ENCODE measurements at regions not wholly inside any gene's neighbourhood (a gene's known extent, or its start where the extent isn't known, plus 50 kb on each side); places are given as distances from the start of the nearest gene placed in this dataset.

DNA sequence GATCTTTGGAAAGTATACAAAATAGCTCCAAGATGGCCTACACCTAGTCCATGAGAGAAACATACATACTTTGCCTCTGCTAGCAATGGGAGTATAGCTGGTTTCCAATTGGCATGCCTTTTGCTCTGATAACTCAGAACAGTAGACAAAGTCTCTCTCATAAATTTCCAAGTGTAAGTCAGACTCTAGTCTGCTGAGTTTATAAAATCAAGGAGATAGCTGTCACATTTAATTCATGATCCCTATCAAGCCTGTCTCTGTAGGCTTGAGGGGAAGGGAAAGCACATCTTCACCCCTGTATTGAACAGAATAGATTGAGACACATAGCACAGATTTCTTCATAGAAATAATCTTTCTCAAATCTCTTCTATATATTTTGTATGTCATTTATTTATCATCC, 87.8 kb upstream of the HTR1B start:
- H2AFZ ChIP-seq (ENCODE audit: low read depth, low read length, poor library complexity, severe bottlenecking) = no peak overlapping the region
- no peaks in the 10 kb centered on the region for H3K27me3 ChIP-seq (ENCODE audit: insufficient read depth, low read length)
- POLR2A ChIA-PET = no interaction called here
- H3K9me3 ChIP-seq (ENCODE audit: control insufficient read depth in 1 of 2, insufficient read depth in 1 of 2, low read depth in 1 of 2, low read length in 2 of 2) = no peaks in the 10 kb centered on the region
- TF ChIP-seq EGR1 (IDR thresholded peaks at IDR 0.05; ENCODE audit: low read depth) = no peak
- no peak for TF ChIP-seq ZFX (IDR thresholded peaks at IDR 0.05)
- no peak for TF ChIP-seq TCF7L2 (IDR thresholded peaks at IDR 0.05; ENCODE audit: borderline replicate concordance, extremely low read depth, insufficient read depth, insufficient read length)
- TF ChIP-seq POLR2A (IDR thresholded peaks at IDR 0.05; ENCODE audit: borderline replicate concordance, extremely low read depth, insufficient read depth, insufficient read length) = no peak
- no peak for TF ChIP-seq YY1 (IDR thresholded peaks at IDR 0.05; ENCODE audit: extremely low read depth, insufficient replicate concordance, low read depth, low read length)
- no peak for TF ChIP-seq ELF1 (IDR thresholded peaks at IDR 0.05; ENCODE audit: borderline replicate concordance, low read depth)
- intact Hi-C loops (cut with micrococcal nuclease) = no loop called here
- no TSS peak for BruUV-seq (replicated peaks)
- H3K36me3 ChIP-seq (ENCODE audit: control insufficient read depth in 1 of 2, insufficient read depth in 2 of 2, low read length in 2 of 2) = no peaks in the 10 kb centered on the region
- no peak overlapping the region for H3K9ac ChIP-seq (ENCODE audit: low read length)
- H3K79me2 ChIP-seq (ENCODE audit: insufficient read depth, low read length) = no peaks in the 10 kb centered on the region
- ATAC-seq = no peak
- H3K4me3 ChIP-seq (replicated peaks in 1 of 2; ENCODE audit: low read depth in 1 of 2, low read length in 2 of 2) = no peak overlapping the region
- RAD21 ChIA-PET (ENCODE audit: low non-redundant PET in 1 of 2, low total read pairs in 2 of 2, uncharacterized antibody in 2 of 2, unreplicated experiment in 2 of 2) = no interaction called here
- DNase-seq (ENCODE audit: low read depth, low spot score) = no peak
- H3K4me1 ChIP-seq (ENCODE audit: control insufficient read depth in 1 of 2, insufficient read depth in 2 of 2, low read length in 2 of 2) = no peaks in the 10 kb centered on the region
- no peaks in the 10 kb centered on the region for H4K20me1 ChIP-seq (ENCODE audit: insufficient read depth)
- CTCF ChIA-PET = no interaction called here
- H3K9me2 ChIP-seq (ENCODE audit: insufficient read depth) = no peaks in the 10 kb centered on the region
- no peak overlapping the region for H3K4me2 ChIP-seq (ENCODE audit: low read length)
- H3K27ac ChIP-seq (ENCODE audit: low read depth, low read length) = no peak overlapping the region

DNA sequence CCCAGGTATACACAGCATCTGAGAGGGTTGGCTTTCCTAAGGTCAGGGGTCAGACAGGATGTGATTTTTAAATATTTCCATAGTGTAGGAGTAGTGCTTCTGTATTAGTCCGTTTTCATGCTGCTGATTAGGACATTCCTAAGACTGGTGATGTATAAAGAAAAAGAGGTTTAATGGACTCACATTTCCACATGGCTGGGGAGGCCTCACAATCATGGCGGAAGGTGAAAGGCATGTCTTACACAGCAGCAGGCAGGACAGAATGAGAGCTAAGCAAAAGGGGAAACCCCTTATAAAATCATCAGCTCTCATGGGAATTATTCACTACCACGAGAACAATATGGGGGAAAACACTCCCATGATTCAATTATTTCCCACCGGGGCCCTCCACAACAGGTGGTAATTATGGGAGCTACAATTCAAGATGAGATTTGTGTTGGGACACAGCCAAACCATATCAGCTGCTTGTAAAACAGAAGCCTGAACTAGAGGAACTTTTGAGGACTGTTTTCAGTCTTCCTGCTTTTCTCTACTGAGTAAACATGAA, 91.0 kb upstream of the MEI4 start:
- no peaks in the 10 kb centered on the region for H3K4me1 ChIP-seq (ENCODE audit: control insufficient read depth in 1 of 2, insufficient read depth in 2 of 2, low read length in 2 of 2)
- H3K4me2 ChIP-seq (ENCODE audit: low read length) = no peak overlapping the region
- ChIA-PET CTCF (no interaction called here), RAD21 (ENCODE audit: low non-redundant PET in 1 of 2, low total read pairs in 2 of 2, uncharacterized antibody in 2 of 2, unreplicated experiment in 2 of 2) (no interaction called here), POLR2A (no interaction called here)
- no peaks in the 10 kb centered on the region for H3K27me3 ChIP-seq (ENCODE audit: insufficient read depth, low read length)
- no peaks in the 10 kb centered on the region for H3K9me2 ChIP-seq (ENCODE audit: insufficient read depth)
- no peak for DNase-seq (ENCODE audit: low read depth, low spot score)
- no TSS peak for BruUV-seq (replicated peaks)
- H3K27ac ChIP-seq (ENCODE audit: low read depth, low read length) = no peak overlapping the region
- no peak for ATAC-seq
- no peaks in the 10 kb centered on the region for H3K79me2 ChIP-seq (ENCODE audit: insufficient read depth, low read length)
- intact Hi-C loops (cut with micrococcal nuclease) = no loop called here
- no peak overlapping the region for H2AFZ ChIP-seq (ENCODE audit: low read depth, low read length, poor library complexity, severe bottlenecking)
- no peak overlapping the region for H3K4me3 ChIP-seq (replicated peaks in 1 of 2; ENCODE audit: low read depth in 1 of 2, low read length in 2 of 2)
- H3K9me3 ChIP-seq (ENCODE audit: control insufficient read depth in 1 of 2, insufficient read depth in 1 of 2, low read depth in 1 of 2, low read length in 2 of 2) = no peaks in the 10 kb centered on the region
- H4K20me1 ChIP-seq (ENCODE audit: insufficient read depth) = no peaks in the 10 kb centered on the region
- H3K9ac ChIP-seq (ENCODE audit: low read length) = no peak overlapping the region
- H3K36me3 ChIP-seq (ENCODE audit: control insufficient read depth in 1 of 2, insufficient read depth in 2 of 2, low read length in 2 of 2) = no peaks in the 10 kb centered on the region
- TF ChIP-seq YY1 (IDR thresholded peaks at IDR 0.05; ENCODE audit: extremely low read depth, insufficient replicate concordance, low read depth, low read length) (no peak), TCF7L2 (IDR thresholded peaks at IDR 0.05; ENCODE audit: borderline replicate concordance, extremely low read depth, insufficient read depth, insufficient read length) (no peak), CEBPB (IDR thresholded peaks at IDR 0.05; ENCODE audit: low read depth) (no peak), FOSL1 (IDR thresholded peaks at IDR 0.05; ENCODE audit: low read depth) (no peak), JUND (IDR thresholded peaks at IDR 0.05) (no peak), SP1 (IDR thresholded peaks at IDR 0.05; ENCODE audit: low read depth) (no peak), ELF1 (IDR thresholded peaks at IDR 0.05; ENCODE audit: borderline replicate concordance, low read depth) (no peak), CBX3 (IDR thresholded peaks at IDR 0.05; ENCODE audit: low read depth) (no peak), EZH2 (IDR thresholded peaks at IDR 0.05) (no peak), EGR1 (IDR thresholded peaks at IDR 0.05; ENCODE audit: low read depth) (no peak)
- TF ChIP-seq, protein P1, sequence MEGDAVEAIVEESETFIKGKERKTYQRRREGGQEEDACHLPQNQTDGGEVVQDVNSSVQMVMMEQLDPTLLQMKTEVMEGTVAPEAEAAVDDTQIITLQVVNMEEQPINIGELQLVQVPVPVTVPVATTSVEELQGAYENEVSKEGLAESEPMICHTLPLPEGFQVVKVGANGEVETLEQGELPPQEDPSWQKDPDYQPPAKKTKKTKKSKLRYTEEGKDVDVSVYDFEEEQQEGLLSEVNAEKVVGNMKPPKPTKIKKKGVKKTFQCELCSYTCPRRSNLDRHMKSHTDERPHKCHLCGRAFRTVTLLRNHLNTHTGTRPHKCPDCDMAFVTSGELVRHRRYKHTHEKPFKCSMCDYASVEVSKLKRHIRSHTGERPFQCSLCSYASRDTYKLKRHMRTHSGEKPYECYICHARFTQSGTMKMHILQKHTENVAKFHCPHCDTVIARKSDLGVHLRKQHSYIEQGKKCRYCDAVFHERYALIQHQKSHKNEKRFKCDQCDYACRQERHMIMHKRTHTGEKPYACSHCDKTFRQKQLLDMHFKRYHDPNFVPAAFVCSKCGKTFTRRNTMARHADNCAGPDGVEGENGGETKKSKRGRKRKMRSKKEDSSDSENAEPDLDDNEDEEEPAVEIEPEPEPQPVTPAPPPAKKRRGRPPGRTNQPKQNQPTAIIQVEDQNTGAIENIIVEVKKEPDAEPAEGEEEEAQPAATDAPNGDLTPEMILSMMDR (IDR thresholded peaks at IDR 0.05 in 2 of 3, conservative IDR thresholded peaks at IDR 0.05 in 1 of 3; ENCODE audit: borderline replicate concordance in 1 of 3, insufficient read depth in 1 of 3, low read depth in 2 of 3, low read length in 2 of 3) = no peak
- TF ChIP-seq, protein P2, sequence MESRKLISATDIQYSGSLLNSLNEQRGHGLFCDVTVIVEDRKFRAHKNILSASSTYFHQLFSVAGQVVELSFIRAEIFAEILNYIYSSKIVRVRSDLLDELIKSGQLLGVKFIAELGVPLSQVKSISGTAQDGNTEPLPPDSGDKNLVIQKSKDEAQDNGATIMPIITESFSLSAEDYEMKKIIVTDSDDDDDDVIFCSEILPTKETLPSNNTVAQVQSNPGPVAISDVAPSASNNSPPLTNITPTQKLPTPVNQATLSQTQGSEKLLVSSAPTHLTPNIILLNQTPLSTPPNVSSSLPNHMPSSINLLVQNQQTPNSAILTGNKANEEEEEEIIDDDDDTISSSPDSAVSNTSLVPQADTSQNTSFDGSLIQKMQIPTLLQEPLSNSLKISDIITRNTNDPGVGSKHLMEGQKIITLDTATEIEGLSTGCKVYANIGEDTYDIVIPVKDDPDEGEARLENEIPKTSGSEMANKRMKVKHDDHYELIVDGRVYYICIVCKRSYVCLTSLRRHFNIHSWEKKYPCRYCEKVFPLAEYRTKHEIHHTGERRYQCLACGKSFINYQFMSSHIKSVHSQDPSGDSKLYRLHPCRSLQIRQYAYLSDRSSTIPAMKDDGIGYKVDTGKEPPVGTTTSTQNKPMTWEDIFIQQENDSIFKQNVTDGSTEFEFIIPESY (IDR thresholded peaks at IDR 0.05; ENCODE audit: extremely low read depth, insufficient replicate concordance, low read length) = no peak

Measured in HCT116 (cell line).